Common myeloid progenitor, CD34-positive (primary cell): ENCODE measurements at regions not wholly inside any gene's neighbourhood (a gene's known extent, or its start where the extent isn't known, plus 50 kb on each side); places are given as distances from the start of the nearest gene placed in this dataset.

Experiments used
- CTCF ChIA-PET: fragments of 350-600 bp; sonication (Branson Sonifier 250); formaldehyde crosslinking; loops from one replicate; lab custom pipeline; 2021; ENCODE audit warnings: antibody characterized with exemption; lab: Charles Lee
- POLR2A ChIA-PET: fragments of 350-600 bp; sonication (Branson Sonifier 250); formaldehyde crosslinking; loops from one replicate; lab custom pipeline; 2021; ENCODE audit warnings: antibody characterized with exemption; lab: Charles Lee
- DNase-seq, 3 donors: peaks; one replicate each; pipeline versions ENCODE4 v3.0.0 to v3.0.0-alpha.2; 2013
- H3K27ac ChIP-seq, 2 experiments: 1 replicate in 1 of 2; 2 replicates in 1 of 2; pipeline ENCODE4 v1.7.0; 2013; ENCODE audit warnings: inconsistent platforms in 2 of 2, low read length in 2 of 2, mild to moderate bottlenecking in 2 of 2, low read depth in 1 of 2, moderate library complexity in 1 of 2; ENCODE audit not compliant: severe bottlenecking in 2 of 2, insufficient read depth in 1 of 2, poor library complexity in 1 of 2
- H3K27me3 ChIP-seq, 5 experiments: replicated peaks in 2 of 5; 1 replicate in 3 of 5; 2 replicates in 2 of 5; pipeline versions ENCODE4 v1.6.1 to v1.7.0; 2013; ENCODE audit warnings: low read length in 4 of 5, mild to moderate bottlenecking in 2 of 5, moderate library complexity in 2 of 5, inconsistent platforms in 1 of 5; ENCODE audit not compliant: insufficient read depth in 5 of 5, control insufficient read depth in 4 of 5
- H3K36me3 ChIP-seq, 4 experiments: 1 replicate in 2 of 4; 2 replicates in 2 of 4; pipeline versions ENCODE4 v1.6.1 to v1.7.0; 2013; ENCODE audit warnings: low read length in 3 of 4, control low read depth in 1 of 4, mild to moderate bottlenecking in 1 of 4; ENCODE audit not compliant: control insufficient read depth in 4 of 4, insufficient read depth in 4 of 4
- H3K4me1 ChIP-seq, 4 experiments: 1 replicate in 3 of 4; 2 replicates in 1 of 4; pipeline versions ENCODE4 v1.6.1 to v1.7.1; 2013; ENCODE audit warnings: low read length in 3 of 4, mild to moderate bottlenecking in 3 of 4, control low read depth in 1 of 4, inconsistent platforms in 1 of 4, moderate library complexity in 1 of 4; ENCODE audit not compliant: control insufficient read depth in 4 of 4, insufficient read depth in 4 of 4; ENCODE audit errors: control extremely low read depth in 1 of 4
- H3K4me3 ChIP-seq, 7 experiments: 1 replicate in 4 of 7; 2 replicates in 3 of 7; pipeline versions ENCODE4 v1.5.1 to v1.7.0; 2013; ENCODE audit warnings: mild to moderate bottlenecking in 7 of 7, low read length in 6 of 7, moderate library complexity in 6 of 7, inconsistent platforms in 2 of 7, low read depth in 2 of 7, control low read depth in 1 of 7; ENCODE audit not compliant: insufficient read depth in 4 of 7, control insufficient read depth in 1 of 7; ENCODE audit errors: extremely low read depth in 1 of 7
- H3K9me3 ChIP-seq, 5 experiments: 1 replicate in 4 of 5; 2 replicates in 1 of 5; pipeline versions ENCODE4 v1.6.1 to v1.7.1; 2013; ENCODE audit warnings: low read length in 4 of 5, mild to moderate bottlenecking in 2 of 5, inconsistent platforms in 1 of 5, low read depth in 1 of 5, moderate library complexity in 1 of 5; ENCODE audit not compliant: control insufficient read depth in 4 of 5, insufficient read depth in 2 of 5; ENCODE audit errors: control extremely low read depth in 1 of 5
- WGBS: methylation state at CpG from one replicate; pipeline ENCODE4 v1.1.5; 2013; ENCODE audit not compliant: insufficient coverage; 5-methylcytosine and 5-hydroxymethylcytosine counted together

DNA sequence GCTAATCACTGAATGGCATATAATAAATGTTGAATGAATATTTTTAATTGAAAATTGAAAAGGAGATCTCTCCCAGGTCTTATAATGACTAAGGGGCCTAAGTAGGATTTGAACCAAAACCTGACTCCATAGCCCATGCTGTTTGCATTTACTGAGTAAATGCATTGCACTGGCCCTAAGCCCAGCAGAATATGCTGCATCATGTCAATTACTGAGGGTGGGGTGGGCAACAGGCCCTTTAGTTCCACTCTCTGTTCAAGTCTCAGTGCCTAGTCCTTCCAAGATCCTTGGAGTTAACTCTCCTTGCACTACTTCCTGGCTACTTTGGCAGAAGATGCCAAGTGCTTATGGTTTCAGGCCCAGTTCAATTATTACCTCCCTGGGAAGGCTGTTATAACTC lies 203.8 kb upstream of the DAB1 start:
- ChIA-PET POLR2A (no interaction called here), CTCF (no interaction called here)
- Histone ChIP-seq H3K4me1 (no peaks in the 10 kb centered on the region), H3K4me3 (no peak overlapping the region), H3K27ac (no peak overlapping the region), H3K27me3 (peaks cover 0 to 6% (median 0%) of the 10 kb centered on the region in 5 experiments), H3K9me3 (no peaks in the 10 kb centered on the region), H3K36me3 (no peaks in the 10 kb centered on the region)
- no peak for DNase-seq

DNA sequence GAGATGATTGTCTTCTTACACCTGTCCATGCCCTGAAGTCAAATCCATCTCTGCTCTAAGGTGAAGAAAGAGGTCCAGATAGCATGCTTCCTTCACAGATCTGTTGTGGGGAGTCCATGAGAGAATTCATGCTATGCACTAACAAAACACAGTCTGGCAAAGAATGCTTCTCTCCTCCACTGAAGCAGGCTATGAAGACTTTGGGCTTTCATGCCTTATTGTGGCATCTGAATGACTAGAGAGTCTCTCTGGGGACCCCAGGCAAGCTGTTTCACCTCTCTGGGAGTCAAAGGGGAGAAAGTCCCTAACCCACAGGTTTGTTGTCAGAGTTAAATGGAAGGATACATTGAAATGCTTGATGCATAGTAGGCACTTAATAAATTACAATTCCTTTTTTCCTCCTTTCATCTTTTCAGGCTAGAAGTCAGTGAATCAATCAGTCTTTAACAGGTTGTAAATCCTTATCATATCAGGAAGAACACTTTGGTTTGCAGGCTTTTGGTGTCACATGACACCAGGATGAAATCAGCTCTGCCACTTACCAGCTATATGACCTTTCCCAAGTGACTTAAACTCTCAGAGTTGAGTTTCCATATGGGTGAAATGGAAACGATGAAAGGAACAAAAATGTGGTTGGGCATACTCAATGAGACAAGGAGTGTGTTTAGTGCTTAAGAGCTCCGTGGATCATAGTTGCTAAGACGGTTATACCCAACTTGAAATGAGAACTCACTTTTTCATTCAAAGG lies 200.1 kb upstream of the DAB1 start:
- 80% methylated on average over 1 of the region's 3 CpGs for WGBS

DNA sequence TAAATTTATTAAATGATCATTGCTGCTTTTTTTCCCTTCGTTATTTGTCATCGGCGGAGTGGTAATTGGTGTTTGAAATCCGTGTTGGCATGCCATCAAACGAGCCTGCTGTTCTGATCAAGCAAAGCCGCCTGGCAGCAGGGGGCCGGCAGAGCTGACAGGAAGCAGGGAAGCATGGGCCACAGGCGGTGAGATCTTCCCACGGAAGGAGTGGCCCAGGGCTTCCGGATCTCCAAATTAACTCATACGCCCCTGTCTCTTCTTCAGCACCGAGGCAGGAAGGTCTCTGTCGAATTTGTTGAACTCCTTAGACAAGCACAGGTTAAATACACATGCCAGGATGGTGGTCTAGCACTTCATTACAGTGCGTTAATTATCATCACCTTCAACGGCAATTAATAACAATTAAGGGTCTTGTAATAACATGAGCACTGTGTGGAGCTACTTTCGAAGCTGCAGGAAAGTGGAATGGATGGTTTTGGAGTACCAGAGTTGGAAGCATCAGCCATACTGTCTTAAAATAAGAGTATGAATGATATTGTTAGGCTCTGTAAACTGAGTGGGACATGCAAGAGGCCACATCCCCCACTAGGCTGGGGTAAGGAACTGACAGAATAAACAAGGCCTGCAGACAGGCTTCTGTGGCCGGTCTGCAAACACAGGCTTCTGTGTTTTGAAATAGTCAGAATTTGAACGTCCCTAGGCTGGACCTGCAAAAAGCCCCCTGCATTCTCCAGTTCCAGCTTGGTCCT lies 199.4 kb upstream of the DAB1 start:
- no peak overlapping the region for H3K27ac ChIP-seq
- H3K27me3 ChIP-seq = peaks cover 0 to 7% (median 0%) of the 10 kb centered on the region in 5 experiments
- WGBS = 74% methylated on average over 18 of the region's 18 CpGs
- H3K36me3 ChIP-seq = no peaks in the 10 kb centered on the region
- ChIA-PET CTCF (no interaction called here), POLR2A (no interaction called here)
- no peaks in the 10 kb centered on the region for H3K9me3 ChIP-seq
- no peak overlapping the region for H3K4me3 ChIP-seq
- H3K4me1 ChIP-seq = no peaks in the 10 kb centered on the region
- no peak for DNase-seq

More for the DNA sequence above, 200.1 kb upstream of the DAB1 start:
- no peaks in the 10 kb centered on the region for H3K9me3 ChIP-seq
- no peak overlapping the region for H3K4me3 ChIP-seq
- ChIA-PET POLR2A (no interaction called here), CTCF (no interaction called here)
- H3K36me3 ChIP-seq = no peaks in the 10 kb centered on the region
- peaks cover 0 to 7% (median 0%) of the 10 kb centered on the region in 5 experiments for H3K27me3 ChIP-seq
- DNase-seq = no peak
- no peaks in the 10 kb centered on the region for H3K4me1 ChIP-seq
- H3K27ac ChIP-seq = no peak overlapping the region

- no peak overlapping the region for H3K27ac ChIP-seq
- WGBS = no CpG with 5 or more reads among the region's 1 CpG
- no peaks in the 10 kb centered on the region for H3K36me3 ChIP-seq
- DNase-seq = no peak
- peaks cover 0 to 7% (median 0%) of the 10 kb centered on the region in 5 experiments for H3K27me3 ChIP-seq
- no peaks in the 10 kb centered on the region for H3K9me3 ChIP-seq
- H3K4me3 ChIP-seq = no peak overlapping the region
- no peaks in the 10 kb centered on the region for H3K4me1 ChIP-seq
- ChIA-PET CTCF (no interaction called here), POLR2A (no interaction called here)
Measured at GRCh38 chr1:57621776-57622175, 197.9 kb upstream of the DAB1 start.

DNA sequence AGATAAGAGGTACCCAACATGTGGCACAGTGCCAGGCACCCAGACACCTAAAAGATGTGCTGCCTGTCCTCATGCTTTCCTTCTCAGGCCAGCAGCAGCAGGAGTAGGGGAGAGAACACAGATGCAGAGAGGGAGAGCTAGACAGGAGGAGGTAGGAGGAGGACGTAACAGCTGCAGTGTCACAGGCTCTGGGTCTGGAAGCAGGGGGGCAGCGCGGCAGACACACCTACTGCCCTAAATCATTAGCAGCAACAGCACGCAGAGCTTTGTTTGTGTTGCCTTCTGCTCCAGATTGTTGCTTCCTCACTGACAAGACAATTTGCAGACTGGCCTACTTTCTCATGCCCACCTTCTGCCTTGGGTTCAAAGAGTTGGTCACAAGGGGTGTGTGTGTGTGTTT lies 196.7 kb upstream of the DAB1 start:
- 100% methylated on average over 1 of the region's 4 CpGs for WGBS
- CTCF ChIA-PET = no interaction called here
- Histone ChIP-seq H3K27me3 (peaks cover 0 to 7% (median 0%) of the 10 kb centered on the region in 5 experiments), H3K36me3 (no peaks in the 10 kb centered on the region), H3K4me3 (no peak overlapping the region), H3K4me1 (peaks cover 0 to 6% (median 1%) of the 10 kb centered on the region in 4 experiments), H3K9me3 (no peaks in the 10 kb centered on the region), H3K27ac (no peak overlapping the region)
- POLR2A ChIA-PET = no interaction called here
- no peak for DNase-seq

DNA sequence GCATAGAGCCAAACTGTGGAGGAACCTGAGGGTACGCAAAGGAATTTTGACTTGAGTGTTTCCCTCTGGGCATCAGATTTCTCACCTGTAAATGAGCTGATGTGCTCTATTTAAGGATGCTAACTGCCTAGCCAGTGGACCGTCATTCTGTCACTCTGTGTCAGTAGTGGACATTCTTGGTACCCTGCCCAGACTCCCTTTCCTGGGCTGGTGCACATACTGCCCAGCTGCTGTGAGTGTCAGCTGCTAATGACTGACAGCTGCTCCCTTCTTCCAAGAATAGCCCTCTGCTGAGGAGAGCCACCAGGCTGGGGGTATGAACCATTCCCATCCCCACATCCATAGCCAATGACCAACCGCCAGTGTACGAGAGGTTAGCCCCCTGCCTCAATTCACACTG lies 193.1 kb upstream of the DAB1 start:
- ChIA-PET CTCF (interaction anchor here (0.6 kb wide), 1 partner anchor 874 kb away, joined by 3 read pairs; no protein-coding TSS in a partner anchor), POLR2A (no interaction called here)
- H3K36me3 ChIP-seq = no peaks in the 10 kb centered on the region
- WGBS = 100% methylated on average over 4 of the region's 4 CpGs
- no peak overlapping the region for H3K4me3 ChIP-seq
- peaks cover 0 to 6% (median 1%) of the 10 kb centered on the region in 4 experiments for H3K4me1 ChIP-seq
- DNase-seq = no peak
- H3K27me3 ChIP-seq = peaks cover 0 to 2% (median 0%) of the 10 kb centered on the region in 5 experiments
- H3K9me3 ChIP-seq = no peaks in the 10 kb centered on the region
- no peak overlapping the region for H3K27ac ChIP-seq

DNA sequence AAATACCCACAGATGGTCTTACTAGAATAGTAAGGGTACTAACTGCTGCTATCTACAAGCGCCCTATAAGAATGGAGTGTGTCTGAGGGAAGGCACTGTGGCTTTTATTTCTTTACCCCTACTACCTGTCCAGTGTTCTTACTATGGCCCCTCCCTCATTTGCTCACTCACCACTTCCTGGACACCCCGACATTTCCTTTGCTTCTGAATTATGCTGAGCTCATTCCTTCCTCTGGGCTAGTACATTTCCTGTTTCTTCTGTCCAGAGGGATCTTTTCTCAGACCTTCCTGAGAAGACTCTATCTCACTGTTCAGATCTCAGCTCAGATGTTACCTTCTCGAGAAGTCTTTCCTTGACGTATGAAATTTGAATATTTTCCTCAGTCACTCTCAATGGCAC lies 192.1 kb upstream of the DAB1 start:
- no peak overlapping the region for H3K27ac ChIP-seq
- DNase-seq = no peak
- H3K4me1 ChIP-seq = peaks cover 0 to 6% (median 1%) of the 10 kb centered on the region in 4 experiments
- no peak overlapping the region for H3K4me3 ChIP-seq
- no peaks in the 10 kb centered on the region for H3K36me3 ChIP-seq
- ChIA-PET POLR2A (no interaction called here), CTCF (no interaction called here)
- no peaks in the 10 kb centered on the region for H3K27me3 ChIP-seq
- 0% methylated on average over 1 of the region's 4 CpGs for WGBS
- H3K9me3 ChIP-seq = no peaks in the 10 kb centered on the region
